ENCODE measurements at regions not wholly inside any gene's neighbourhood (a gene's known extent, or its start where the extent isn't known, plus 50 kb on each side); places are given as distances from the start of the nearest gene placed in this dataset.
A peak's percentile ranks its signal among the peaks of the same experiment; 100 is the strongest.

- DNase-seq (ENCODE audit: low read depth in 1 of 2, low spot score in 1 of 2), result no peak
- no peak for TF ChIP-seq POLR2AphosphoS5 (IDR thresholded peaks at IDR 0.05; ENCODE audit: low read depth)
- TF ChIP-seq CTCF (IDR thresholded peaks at IDR 0.05; ENCODE audit: insufficient read depth, low read length), result no peak
- no peak for TF ChIP-seq SPI1 (IDR thresholded peaks at IDR 0.05; ENCODE audit: borderline replicate concordance, low read depth)
- no peak for TF ChIP-seq REST (IDR thresholded peaks at IDR 0.05; ENCODE audit: insufficient replicate concordance, low read depth)
- TF ChIP-seq GABPA (IDR thresholded peaks at IDR 0.05; ENCODE audit: low read depth), result no peak
- no peaks in the 10 kb centered on the region for H3K27me3 ChIP-seq (ENCODE audit: insufficient read depth, poor library complexity, severe bottlenecking)
- no peak overlapping the region for H3K27ac ChIP-seq (replicated peaks)
- H3K4me3 ChIP-seq (replicated peaks; ENCODE audit: insufficient read depth, low read length), result no peak overlapping the region
These were observed 160.2 kb upstream of the OR4E1 start for GRCh38 chr14:21833836-21834235.

- no peak for DNase-seq (ENCODE audit: low read depth in 1 of 2, low spot score in 1 of 2)
- H3K4me3 ChIP-seq (replicated peaks; ENCODE audit: insufficient read depth, low read length), result no peak overlapping the region
- H3K27me3 ChIP-seq (ENCODE audit: insufficient read depth, poor library complexity, severe bottlenecking), result no peaks in the 10 kb centered on the region
- TF ChIP-seq CTCF (IDR thresholded peaks at IDR 0.05; ENCODE audit: insufficient read depth, low read length) (no peak), GABPA (IDR thresholded peaks at IDR 0.05; ENCODE audit: low read depth) (no peak), POLR2AphosphoS5 (IDR thresholded peaks at IDR 0.05; ENCODE audit: low read depth) (no peak), SPI1 (IDR thresholded peaks at IDR 0.05; ENCODE audit: borderline replicate concordance, low read depth) (no peak), REST (IDR thresholded peaks at IDR 0.05; ENCODE audit: insufficient replicate concordance, low read depth) (no peak)
- no peak overlapping the region for H3K27ac ChIP-seq (replicated peaks)
These were observed 152.2 kb upstream of the OR4E1 start for GRCh38 chr14:21825845-21826244.

GRCh38 chr14:21825149-21825743, 151.6 kb upstream of the OR4E1 start:
- Histone ChIP-seq H3K4me3 (replicated peaks; ENCODE audit: insufficient read depth, low read length) (no peak overlapping the region), H3K27me3 (ENCODE audit: insufficient read depth, poor library complexity, severe bottlenecking) (no peaks in the 10 kb centered on the region), H3K27ac (replicated peaks) (no peak overlapping the region)
- peak; percentile 7 to 51 for DNase-seq (ENCODE audit: low read depth in 1 of 2, low spot score in 1 of 2)
- no peak for TF ChIP-seq REST (IDR thresholded peaks at IDR 0.05; ENCODE audit: insufficient replicate concordance, low read depth)
- TF ChIP-seq SPI1 (IDR thresholded peaks at IDR 0.05; ENCODE audit: borderline replicate concordance, low read depth), result no peak
- TF ChIP-seq CTCF (IDR thresholded peaks at IDR 0.05; ENCODE audit: insufficient read depth, low read length), result peak; percentile 55
